ENCODE measurements at regions not wholly inside any gene's neighbourhood (a gene's known extent, or its start where the extent isn't known, plus 50 kb on each side); places are given as distances from the start of the nearest gene placed in this dataset.

DNA sequence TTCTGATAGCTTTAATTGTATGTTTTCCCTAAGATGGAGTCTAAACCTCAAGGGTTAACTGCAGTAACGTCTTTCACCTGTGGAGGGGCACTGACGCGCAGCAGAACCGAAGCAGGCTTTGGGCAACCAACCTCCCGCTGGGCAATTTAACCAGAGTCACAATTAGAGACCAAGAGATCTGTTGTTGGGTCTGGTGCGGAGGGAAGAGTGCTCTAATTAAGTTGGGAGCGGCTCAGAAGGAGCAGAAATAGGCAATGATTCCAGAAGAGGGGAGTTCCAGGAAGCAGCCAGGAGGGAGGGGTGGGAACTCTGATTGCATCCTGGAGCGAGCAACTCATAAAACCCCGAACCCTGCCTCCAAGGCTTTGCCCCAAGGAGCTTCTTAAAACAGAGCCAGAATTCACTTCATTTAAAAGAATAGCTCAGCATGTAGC, 245.8 kb downstream of the PAX3 start:
- Histone ChIP-seq H3K4me3 (no peak overlapping the region), H3K27ac (no peak overlapping the region)
- TF ChIP-seq, protein P1, sequence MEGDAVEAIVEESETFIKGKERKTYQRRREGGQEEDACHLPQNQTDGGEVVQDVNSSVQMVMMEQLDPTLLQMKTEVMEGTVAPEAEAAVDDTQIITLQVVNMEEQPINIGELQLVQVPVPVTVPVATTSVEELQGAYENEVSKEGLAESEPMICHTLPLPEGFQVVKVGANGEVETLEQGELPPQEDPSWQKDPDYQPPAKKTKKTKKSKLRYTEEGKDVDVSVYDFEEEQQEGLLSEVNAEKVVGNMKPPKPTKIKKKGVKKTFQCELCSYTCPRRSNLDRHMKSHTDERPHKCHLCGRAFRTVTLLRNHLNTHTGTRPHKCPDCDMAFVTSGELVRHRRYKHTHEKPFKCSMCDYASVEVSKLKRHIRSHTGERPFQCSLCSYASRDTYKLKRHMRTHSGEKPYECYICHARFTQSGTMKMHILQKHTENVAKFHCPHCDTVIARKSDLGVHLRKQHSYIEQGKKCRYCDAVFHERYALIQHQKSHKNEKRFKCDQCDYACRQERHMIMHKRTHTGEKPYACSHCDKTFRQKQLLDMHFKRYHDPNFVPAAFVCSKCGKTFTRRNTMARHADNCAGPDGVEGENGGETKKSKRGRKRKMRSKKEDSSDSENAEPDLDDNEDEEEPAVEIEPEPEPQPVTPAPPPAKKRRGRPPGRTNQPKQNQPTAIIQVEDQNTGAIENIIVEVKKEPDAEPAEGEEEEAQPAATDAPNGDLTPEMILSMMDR (IDR thresholded peaks at IDR 0.05): no peak
- no peak for DNase-seq (ENCODE audit: low spot score)

DNA sequence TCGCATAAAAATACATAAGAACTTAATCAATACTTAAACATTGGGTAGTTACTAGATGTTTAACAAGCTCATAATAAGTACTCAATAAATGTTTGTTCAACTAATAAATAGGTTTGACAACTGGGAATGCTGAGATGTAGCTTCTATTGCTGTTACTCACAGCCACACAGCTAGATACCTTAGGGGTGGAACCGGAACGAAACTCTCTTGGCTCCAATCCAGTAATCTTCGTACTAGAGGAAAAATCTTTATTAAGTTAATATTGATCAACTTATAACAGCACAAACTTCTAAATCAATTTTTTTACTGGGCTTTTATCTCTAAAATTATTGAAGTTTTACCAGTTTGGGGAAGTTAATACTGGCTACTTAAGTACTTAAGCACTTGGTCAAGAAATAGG, 247.8 kb downstream of the PAX3 start:
- no peak overlapping the region for H3K4me3 ChIP-seq
- DNase-seq (ENCODE audit: low spot score): no peak
- TF ChIP-seq, protein P1 (IDR thresholded peaks at IDR 0.05): no peak

DNA sequence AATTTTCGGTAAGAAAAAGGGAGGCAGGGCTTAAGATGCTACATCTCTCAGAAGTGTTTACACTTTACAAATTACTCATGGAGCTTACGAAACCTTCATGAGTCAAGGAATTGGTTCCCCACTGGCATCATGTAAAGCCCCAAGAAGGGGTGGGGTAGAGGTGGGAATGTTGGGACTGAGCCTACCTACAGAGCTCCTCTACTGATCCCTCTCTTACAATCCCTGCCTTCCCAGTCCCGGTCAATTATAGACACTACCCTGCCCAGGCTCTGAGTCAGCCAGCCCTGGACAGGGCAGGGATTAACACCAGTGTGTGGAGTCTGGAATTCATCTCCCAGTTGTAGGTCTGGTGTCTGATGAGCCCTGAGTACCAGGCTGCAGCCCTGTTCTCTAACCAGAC, 248.9 kb downstream of the PAX3 start:
- no peak overlapping the region for H3K27ac ChIP-seq
- TF ChIP-seq, protein P1 (IDR thresholded peaks at IDR 0.05): no peak
- H3K4me3 ChIP-seq: no peak overlapping the region
- DNase-seq (ENCODE audit: low spot score): no peak

More for the DNA sequence above, 247.8 kb downstream of the PAX3 start:
- no peak overlapping the region for H3K27ac ChIP-seq

DNA sequence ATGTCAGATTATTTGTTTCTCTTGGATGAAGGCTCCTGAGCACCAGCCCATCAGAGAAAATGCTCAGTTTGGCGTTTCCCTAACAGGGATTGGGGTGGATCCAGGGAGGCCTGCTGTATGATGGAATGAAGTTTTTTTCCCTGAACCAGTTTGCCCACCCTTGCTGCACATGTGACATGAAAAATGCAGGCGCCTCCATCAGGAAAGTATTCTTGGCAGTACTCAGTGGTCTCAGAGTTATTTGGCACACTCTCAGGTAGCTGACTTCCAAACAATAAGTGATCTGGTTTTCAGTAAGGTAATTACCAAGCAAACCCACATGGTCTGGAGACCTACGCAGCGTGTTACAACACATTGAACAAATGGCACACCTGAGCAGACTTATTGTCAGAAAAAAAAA, 254.9 kb downstream of the PAX3 start:
- Histone ChIP-seq H3K27ac (no peak overlapping the region), H3K4me3 (no peak overlapping the region)
- TF ChIP-seq, protein P1 (IDR thresholded peaks at IDR 0.05): no peak
- DNase-seq (ENCODE audit: low spot score): no peak

DNA sequence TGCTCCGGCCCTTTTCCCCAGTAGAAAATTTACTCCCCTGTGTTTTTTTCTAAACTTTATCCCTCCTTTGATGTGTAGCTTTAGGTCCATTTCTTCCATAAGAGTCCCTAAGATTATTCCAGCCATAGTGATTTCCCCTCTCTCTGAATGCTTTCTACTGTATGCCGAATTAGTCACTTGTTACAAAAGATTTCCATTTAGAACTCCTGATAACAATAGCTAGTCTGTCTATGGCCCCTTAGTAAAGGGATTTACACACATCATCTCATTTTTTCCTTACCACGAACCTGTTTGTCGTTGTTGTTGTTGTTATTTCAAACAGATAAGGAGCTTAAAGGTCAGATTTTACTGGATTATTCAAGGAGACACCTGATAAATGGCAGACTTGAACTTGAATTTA, 256.1 kb downstream of the PAX3 start:
- DNase-seq (ENCODE audit: low spot score): no peak
- TF ChIP-seq, protein P1 (IDR thresholded peaks at IDR 0.05): no peak
- Histone ChIP-seq H3K27ac (no peak overlapping the region), H3K4me3 (no peak overlapping the region)

DNA sequence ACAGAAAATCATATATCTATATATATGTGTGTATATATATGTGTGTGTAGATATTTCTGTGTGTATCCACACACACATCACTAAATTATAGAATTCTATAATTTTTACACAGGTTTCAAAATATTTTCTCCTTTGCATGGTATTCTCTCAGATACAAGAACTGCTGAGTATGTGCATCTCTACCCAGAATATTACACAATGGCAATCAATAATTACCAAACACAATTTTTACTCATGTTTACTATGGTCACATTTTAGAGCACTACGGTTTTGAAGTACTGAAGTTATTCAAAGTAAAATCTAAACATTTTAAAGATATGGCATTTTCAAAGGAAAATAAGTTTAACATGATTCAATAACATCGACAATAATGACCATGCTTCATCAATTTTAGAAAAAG, 258.5 kb downstream of the PAX3 start:
- Histone ChIP-seq H3K4me3 (no peak overlapping the region), H3K27ac (no peak overlapping the region)
- no peak for DNase-seq (ENCODE audit: low spot score)
- TF ChIP-seq, protein P1 (IDR thresholded peaks at IDR 0.05): no peak

DNA sequence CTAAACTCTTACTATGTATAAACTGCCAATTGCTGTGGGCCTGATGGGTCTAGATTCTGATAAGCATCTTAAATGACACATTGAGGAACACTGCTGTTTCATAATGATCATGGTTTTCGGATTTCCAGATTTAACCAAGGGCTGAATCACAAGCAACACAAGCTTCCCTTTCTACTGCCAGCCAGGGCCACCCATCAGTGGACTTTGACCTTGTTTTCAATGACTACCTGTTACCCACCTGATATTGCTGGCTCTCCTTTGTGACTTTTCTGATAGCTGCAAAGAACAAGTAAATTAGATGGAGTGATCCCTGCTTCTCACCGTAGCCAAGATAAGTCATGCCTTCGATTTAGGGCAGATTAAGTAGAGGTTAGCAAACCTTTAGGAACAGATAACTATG, 259.0 kb downstream of the PAX3 start:
- H3K27ac ChIP-seq: no peak overlapping the region
- TF ChIP-seq, protein P1 (IDR thresholded peaks at IDR 0.05): no peak
- no peak overlapping the region for H3K4me3 ChIP-seq
- no peak for DNase-seq (ENCODE audit: low spot score)

Data from coronary artery (tissue), 2 donors.